ENCODE measurements at regions not wholly inside any gene's neighbourhood (a gene's known extent, or its start where the extent isn't known, plus 50 kb on each side); places are given as distances from the start of the nearest gene placed in this dataset.
"Not testable (repeated sequence)": the region's sequence is repeated elsewhere in the genome, so short reads cannot be mapped to it uniquely, and the experiment has no call there.

DNA sequence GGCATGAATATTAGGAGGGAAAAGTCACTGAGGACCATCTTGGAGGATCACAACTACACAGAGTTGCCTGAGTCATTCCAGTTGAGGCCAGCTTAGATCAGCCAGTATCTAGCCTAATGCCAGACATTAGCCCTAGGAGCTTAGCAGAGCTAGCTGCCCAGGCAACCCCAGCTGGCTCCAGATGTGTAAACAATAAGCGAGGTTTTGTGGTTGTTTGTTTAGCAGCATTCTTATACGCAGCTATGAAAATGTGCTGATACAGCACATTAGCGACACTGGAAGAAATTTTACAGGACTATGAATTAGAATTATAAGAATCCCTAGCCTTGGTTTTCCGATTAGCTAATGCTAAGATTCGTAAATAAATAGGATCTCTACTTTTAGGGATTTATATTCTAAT is 59.3 kb downstream of the BTBD3 start:
- no peak for DNase-seq

DNA sequence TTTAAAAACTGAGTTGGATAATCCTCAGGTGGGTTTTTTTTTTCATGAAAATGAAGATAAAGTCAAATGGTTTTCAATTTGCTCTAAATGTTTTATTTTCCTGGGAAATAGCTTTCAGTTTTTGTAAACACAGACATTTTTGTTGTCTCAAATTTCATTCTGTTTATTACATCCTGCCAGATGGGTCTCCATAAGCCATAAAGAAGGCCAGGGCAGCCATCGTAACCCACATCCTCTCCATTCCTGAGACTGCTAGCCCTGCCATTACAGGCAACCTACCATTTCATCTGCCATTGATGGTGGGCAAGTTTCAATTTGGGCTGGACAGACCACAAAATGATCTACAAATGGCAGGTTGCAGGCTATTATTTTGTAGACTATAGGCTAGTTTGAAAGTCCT is 60.8 kb downstream of the BTBD3 start:
- no peak for DNase-seq

DNA sequence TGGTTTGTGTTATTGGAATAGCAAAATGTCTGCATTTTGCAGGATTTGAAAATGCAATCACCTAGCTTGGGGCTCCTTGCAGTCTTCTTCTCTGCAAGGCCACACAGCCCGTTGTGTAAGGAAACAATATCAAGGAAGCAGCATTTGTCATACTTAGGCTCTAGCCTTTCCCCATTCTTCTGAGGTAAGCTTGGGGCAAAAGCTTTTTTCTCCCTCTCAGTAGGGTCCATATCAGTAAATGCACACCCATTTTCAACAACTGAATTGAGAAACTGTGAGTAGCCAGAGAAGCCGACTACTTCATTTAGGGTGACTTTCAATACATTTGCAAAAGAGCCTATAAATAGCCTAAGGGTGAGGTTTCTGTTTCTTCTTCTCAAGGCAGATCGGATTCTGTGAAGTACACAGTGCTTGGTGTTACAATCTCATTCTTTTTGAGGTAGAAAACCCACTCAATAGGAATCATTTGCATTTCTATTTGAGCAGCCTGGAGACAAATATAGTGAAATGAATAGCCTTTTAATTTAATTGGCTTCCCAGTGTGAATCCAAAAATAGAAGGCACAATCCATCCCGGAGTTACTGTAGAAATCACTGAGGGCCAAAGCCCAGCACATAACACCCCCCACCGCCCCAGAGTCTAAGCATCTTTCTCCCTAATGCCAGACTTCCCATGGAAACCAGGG is 61.8 kb downstream of the BTBD3 start:
- no peak for DNase-seq

DNA sequence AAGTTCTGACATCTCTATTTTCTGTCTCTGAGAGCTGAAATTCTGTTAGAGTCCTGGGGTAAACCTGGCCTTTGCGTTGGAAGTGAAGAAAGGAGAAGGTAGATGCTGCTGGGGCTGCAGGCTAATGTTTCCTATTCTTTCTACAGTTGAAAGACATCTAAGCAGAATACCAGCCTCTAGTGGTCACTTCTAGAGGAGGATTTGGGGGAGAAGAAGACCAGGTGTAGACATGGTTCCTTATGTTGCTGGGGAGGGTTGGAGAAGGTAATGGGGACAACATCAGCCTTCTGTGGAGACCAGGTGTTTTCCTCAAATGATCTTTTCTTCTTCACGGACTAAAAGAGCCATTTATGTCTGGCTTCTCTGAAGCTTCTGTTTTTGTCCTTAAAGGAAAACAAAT is 62.6 kb downstream of the BTBD3 start:
- DNase-seq = no peak

DNA sequence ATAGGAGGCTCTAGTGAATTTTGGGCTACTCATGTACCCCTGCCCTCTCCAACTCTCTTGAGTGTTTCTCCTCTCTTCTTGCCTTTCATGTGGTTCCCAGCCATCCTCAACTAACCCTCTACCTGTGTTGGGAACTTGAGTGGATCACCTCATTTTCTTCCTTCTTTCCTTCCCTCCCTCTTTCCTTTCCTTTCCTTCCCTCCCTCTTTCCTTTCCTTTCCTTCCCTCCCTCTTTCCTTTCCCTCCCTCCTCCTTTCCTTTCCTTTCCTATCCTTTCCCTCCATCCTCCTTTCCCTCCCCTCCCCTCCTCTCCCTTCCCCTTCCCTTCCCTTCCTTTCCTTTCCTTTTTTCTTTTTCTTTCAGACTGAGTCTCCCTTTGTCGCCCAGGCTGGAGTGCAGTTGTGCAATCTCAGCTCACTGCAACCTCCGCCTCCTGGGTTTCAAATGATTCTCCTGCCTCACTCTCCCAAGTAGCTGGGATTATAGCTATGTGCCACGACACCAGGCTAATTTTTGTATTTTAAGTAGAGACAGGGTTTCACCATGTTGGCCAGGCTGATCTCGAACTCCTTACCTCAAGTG is 63.8 kb downstream of the BTBD3 start:
- DNase-seq = no peak

DNA sequence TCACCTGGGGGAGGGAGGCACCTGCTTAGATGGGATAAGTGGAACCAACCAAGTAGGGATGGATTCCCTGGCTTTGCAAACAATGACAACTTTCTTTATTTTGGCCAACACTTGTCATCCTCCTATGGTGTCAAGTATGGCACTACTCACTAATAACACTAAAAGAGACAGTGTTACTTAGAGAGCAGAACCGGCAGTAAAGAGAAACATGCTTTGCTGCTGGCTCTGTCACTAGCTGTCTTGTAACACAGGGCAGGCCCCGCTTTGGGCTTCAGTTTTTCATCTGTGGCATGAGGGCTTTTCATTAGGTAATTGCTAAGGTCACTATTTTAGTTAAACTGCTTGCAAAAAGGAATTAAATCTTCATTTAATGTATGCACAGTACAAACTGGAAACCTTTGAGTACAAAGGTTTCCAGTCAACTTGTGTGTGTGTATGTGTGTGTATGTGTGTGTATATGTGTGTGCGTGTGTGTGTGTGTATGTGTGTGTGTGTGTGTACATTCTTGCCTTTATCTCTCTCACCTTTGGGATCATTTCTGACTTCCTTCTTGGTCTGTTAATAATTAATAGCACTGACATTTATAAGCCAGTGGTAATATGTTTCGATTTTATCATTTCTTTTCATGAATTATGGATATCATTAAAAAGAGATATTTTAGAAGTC is 64.7 kb downstream of the BTBD3 start:
- no peak for DNase-seq

DNA sequence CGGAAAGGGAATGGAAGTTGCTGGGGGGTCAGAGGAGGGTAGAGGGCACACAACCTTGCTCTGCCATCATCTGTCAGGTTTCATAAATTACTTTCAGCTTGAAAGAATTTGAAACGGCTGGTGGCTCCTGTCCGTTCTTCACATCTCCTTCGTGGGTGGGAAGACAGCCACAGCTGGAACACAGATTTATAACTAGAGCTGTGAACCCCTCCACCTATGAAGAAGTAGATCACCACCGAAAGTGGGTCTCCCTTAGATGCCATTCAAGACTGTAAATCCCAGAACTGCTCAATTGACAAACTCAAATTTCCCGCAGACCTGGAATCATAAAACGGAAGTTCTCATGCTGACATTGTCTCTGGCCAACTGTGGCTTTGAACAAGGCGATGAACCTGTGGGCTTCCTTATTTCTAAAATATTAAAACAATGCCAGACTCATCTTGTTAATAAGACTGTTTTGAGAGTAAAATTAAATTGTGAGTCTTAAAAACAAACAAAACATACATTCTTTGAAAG is 65.3 kb downstream of the BTBD3 start:
- DNase-seq = no peak

DNA sequence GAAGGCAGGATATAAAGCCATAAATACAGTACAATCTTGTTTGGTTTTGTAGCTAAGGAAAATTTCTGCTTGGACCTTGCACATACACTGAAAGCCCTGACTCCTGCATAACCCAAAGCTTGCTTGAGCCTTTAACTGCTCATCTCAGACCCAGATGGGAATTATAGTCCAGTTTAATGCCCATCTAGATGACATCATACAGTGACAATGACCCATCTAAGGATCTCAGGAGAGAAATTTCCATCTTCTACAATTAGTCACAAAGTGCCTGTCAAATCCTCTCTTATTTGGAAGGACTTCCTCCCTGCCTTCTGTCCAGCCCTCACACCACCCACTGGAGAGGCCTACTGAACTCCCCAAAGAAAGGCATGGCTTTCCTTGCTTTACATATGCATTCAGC is 69.3 kb downstream of the BTBD3 start:
- DNase-seq = no peak

DNA sequence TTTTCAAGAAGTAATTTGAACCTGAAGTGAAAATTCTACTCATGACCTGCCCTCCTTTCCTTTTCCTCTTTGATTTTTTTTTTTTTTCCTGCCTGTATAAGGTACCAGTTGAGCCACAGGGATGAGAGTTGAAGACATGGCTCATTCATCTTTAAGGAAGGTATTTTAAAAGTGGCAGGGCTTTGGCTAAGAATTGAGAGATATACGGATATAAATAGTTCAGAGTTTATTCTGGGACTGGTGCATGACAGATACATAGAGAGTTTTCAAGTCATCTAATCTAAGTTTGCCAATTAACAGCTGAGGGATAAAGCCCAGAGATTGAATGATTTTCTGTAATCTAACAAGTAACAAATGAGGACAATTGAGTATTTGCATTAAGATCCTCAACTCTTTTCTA is 69.8 kb downstream of the BTBD3 start:
- DNase-seq = no peak

DNA sequence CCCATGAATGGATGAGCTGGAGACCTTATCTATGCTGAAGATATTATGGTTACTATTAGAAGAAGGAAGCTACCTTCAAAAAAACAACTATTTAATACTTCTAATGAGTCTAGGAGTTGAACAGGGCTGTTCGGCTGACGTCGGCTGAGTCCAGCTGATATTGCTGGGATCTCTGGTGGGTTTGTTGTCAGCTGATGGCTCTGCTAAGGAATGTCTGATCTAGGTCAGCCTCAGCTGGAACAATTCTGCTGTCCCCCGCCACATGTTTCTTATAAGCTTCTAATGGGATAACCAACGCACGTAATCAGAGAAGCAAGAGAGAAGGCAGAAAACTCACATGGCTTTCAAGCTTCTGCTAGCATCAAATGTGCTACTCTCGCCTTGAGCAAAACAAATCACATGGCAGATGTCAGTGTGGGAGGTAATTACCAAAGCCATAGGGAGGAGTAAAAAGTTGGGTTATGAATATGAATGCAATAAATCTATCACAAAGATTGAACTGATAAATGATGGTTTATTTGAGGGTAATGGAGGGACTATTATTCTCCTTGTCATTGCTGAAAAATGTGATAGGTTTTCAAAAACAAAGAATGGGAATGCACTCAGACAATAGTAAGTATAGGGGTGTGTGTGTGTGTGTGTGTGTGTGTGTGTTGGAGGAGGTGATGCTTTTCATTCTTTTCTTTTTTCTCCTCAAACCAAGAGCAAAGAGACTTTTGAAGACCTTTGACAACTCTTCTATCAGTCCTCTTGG is 71.5 kb downstream of the BTBD3 start:
- no peak for DNase-seq

DNA sequence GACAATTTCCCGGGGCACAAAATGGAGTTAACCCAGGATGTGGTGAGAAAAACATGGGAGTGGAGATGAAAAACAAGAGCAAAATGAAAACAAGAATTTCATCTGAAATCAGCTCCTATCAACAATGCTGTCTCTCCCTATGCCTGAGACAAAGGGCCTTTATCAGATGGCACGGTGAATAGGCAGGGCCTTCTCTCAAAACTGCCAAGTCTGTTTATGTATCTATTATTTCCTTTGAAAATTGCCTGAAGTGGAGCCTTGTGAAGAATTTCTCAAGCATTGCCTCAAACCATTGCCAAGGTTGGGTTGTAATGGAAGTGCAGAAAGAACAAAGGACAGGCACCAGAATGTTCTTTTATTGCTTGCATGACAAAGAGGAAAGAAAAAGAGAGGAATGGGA is 74.7 kb downstream of the BTBD3 start:
- no peak for DNase-seq

DNA sequence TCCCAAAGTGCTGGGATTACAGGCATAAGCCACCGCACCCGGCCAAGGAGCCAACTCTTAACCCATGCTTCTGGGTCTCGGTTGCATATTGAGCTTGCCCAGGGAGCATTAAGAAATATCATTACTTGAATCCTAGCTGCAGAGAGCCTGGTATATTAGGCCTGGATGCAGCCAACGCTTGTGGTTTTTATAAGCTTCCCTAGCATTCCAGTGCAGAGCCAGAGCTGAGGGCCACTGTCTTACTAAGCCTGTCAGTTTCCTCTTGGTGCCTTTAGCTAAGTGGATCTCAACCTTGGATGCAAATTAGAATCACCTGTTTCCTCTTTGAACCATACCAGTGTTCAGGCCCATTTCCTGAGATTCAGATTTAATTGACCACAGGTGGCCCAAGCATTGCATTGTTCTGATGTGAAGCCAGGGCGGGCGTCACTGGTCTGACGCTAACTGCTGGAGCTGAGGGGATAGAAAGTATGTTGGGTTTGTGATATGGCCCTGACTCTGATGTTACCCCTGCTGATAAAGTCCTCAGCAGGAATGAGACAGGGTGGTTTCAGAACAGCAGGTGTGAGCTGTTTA is 76.3 kb downstream of the BTBD3 start:
- no peak for DNase-seq

DNA sequence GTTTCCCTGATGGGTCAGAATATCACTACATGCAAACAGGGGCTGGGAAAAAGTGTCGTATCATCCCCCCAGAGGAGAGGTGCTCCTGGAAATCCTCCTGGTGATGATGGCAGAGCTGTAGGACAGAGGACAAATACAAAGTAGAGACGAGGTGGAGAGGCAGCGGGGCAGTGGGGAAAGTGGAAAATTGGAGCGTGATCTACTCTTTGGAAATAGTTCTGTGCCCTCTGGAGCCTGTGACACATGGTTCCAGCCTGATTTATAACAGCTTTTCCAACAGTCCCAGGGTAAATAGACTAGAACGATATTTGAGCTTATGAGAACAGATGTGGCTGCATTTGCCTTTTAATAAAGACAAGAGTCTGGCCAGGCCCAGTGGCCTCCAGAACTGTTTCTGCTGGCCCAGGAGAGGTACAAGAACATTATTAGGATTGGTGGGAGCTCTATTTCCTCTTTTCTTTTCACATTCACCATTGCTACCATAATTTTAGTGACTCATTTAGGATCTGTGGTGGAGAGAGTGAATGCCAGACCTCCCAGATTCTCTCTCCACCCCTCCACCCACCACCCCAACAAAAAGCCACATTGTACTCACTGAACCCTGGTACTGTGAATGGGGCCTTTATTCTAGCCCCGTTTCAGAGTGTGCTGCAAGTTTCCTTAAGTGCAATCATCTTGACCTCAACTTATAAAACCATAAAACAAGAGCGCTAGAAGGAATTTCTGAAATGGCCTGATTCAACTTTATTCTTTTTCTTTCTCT is 78.3 kb downstream of the BTBD3 start:
- no peak for DNase-seq

DNA sequence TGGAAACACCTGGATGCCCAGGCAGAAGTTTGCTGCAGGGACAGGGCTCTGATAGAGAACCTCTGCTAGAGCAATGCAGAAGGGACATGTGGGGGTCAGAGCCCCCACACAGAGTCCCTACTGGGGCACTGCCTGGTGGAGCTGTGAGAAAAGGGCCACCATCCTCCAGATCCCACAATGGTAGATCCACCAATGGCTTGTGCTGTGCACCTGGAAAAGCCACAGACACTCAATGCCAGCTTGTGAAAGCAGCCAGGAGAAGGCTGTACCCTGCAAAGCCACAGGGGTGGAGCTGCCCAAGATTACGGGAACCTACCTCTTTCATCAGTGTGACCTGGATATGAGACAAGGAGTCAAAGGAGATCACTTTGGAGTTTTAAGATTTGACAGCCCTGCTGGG is 87.1 kb downstream of the BTBD3 start:
- not testable (repeated sequence) for DNase-seq

DNA sequence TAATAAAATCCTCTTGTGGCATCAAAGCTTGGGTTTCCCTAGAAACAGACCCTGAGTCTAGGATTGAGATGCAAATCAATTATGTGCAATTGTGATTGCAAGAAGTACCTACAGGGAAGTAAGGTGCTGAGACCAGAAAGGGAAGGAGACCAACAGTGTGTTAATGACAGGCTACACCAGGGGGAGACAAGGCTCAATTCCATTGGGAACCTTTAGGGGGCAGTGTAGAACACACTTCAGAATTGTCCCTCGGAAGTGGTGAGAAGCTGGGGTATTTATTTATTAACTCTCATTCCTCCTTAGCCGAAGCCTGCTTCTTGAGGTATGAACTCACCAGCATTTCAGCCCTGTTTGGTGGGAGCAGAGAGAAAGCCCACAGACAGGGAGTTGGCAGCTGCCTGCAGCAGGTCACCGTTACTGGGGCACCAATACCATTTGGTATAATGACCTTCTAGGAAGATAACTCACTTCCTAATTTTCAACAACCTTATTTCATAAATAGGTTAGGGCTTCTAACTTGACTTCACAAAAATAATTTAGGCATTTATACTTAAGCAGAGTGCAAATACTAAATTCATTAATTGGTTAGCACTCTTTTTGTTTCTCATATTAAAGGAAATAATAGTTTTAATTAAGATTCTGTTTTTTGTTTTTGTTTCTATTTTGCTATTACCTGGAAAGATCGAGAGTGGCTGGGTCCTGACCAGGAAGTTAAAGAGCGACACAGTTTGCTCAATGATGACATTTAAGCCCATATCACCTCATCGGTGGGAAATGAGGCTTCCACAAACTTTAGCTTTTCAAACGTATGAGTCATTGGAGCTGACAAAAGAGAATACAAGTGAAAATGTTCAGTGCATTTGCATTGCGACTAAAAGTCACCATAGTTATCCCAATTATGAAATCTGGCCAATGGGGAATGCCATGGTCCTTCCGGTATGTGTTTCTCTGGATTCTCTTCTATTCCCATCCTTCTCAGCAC is 94.8 kb downstream of the BTBD3 start:
- no peak for DNase-seq

DNA sequence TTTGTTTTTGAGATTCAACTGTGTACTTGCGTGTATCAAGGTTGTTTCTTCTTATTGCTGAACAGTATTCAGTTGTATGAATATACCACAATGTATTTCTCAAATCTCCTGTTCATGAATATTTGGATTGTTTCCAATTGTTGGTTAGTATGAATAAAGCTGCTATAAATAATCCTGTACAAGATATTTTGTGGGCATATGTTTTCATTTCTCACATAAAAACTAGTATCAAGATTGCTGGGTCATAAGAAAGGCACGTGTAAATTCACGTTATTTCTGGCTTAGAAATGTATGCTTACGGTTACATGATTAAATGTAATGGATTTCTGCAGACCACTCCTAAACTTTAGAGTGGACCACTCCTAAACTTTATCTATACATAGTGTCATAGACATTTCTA is 96.6 kb downstream of the BTBD3 start:
- no peak for DNase-seq

DNA sequence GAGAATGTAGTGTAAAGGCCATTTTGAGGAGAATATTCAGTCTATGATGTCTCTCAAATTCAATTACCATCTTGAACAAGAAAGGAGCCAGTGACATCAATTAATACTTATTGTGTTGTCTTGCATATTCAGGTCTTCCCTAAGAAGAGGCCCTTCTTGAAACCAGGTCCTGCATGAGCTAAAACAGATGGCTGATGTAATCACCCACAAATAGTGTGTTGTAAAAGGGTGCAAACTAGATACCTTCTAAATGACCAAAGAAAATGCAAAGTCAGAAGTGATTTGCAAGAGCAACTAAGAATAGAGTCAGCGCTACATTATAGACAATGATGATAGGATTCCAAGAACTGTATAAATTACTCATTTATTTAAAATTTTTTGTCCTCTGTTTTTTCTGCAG is 97.0 kb downstream of the BTBD3 start:
- DNase-seq = no peak

DNA sequence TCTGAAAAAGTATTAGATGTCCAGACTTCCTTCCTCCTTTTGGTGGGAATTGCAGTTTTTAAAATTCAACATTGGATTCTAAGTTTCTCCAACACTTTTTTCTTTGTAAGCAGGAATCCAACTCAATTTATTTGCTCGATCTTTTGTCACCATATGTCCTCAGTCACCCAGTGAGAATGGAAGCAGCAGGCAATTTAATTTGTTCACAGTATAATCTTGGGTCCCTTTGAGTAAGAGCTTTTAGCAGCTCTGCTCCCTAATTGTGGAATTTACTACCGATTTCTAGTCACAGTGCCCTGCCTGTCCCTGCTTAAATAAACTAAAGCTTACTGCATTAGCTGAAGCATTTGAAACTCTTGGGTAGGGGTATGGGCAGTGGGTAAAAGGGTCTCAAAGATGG is 98.6 kb downstream of the BTBD3 start:
- no peak for DNase-seq

DNA sequence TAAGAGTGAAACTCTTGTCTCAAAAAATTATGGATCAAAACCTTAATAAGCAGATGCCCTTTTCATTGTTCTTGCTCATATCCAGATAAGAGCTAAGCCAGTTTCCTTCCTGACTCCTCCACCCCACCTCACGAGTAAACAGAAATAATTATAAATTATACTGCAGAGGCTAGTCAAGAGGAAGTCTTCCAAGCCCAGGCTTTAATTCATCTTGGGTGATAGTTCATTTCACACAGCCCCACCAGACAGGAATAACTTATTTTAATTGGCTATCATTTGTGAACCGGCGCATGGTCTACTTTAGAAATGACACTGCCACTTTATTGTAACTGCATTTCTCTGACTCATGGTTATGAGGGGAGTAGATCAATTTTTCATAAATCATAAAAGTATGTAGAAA is 102.0 kb downstream of the BTBD3 start:
- DNase-seq = no peak

DNA sequence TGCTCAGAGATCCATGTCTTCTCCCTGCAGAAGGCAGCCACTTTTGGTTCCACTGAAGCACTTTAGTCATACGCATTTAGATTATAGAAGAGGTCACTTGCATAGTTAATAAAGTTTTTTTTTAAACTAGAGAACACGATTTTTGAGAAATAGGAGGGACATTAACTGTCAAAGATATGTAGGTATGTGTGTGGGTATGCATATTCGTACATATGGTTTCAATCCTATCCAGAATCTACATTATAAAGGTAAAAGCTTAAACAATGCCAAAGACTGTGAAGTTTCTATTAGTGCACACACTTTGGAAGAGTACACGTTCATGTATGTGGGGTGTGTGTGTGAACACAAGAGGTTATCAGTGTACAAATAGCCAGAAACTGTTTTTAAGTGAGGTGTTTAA is 103.2 kb downstream of the BTBD3 start:
- no peak for DNase-seq

DNA sequence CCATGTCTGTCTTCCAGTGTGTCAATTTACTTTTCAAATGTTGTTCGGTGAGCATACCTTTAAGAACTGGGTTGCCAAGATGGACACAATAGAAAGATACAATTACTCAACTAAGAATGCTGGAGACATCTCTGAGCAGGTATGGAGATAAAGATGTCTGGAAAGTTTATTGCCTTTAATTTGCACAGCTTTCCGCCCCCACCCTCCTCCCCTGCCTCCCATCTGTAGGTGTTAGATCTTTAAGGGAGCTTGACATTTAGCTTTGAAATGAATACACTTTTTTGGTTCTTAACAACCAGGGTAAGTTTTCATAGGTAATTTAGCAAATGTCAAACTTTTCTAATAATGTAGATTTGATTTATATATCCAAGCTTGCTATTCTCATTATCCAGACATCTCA is 104.4 kb downstream of the BTBD3 start:
- DNase-seq = no peak
